Coronary artery (tissue), 2 donors: ENCODE measurements at regions not wholly inside any gene's neighbourhood (a gene's known extent, or its start where the extent isn't known, plus 50 kb on each side); places are given as distances from the start of the nearest gene placed in this dataset.

Experiments
- DNase-seq: peaks from one replicate; pipeline ENCODE4 v3.0.0-alpha.2; 2017; ENCODE audit warnings: low spot score
- H3K27ac ChIP-seq, 2 donors: fragments of 200-600 bp; sonication (generic); one replicate each; pipeline ENCODE4 v1.5.1; 2016 to 2019
- H3K4me3 ChIP-seq: fragments of 200-600 bp; sonication (generic); 2 replicates; pipeline ENCODE4 v1.5.1; 2016; ENCODE audit warnings: mild to moderate bottlenecking, moderate library complexity
- TF ChIP-seq, protein P1 (sequence below): fragments of 200-600 bp; sonication (generic); IDR thresholded peaks from one replicate; pipeline ENCODE4 v1.5.1; 2019; ENCODE audit warnings: antibody characterized with exemption

DNA sequence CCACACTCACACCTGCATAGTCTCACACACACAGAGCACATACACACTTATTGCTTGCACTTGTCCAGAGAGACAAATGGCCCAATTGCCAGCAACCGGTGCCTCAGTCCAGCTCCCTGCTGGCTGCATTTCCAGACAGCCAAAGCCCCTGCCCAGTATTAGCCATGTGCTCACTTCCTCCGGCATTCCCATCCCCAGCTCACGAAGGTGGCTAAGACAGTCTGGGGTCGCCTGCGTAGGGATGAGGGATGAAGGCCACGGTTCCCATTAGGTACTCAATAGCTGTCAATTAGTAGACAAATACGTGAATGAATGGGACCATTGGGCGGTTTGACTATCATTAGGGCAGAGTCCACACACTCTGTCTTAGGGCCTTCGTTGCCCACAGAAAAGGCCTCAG is 146.8 kb upstream of the EGLN3 start:
- TF ChIP-seq, protein P1, sequence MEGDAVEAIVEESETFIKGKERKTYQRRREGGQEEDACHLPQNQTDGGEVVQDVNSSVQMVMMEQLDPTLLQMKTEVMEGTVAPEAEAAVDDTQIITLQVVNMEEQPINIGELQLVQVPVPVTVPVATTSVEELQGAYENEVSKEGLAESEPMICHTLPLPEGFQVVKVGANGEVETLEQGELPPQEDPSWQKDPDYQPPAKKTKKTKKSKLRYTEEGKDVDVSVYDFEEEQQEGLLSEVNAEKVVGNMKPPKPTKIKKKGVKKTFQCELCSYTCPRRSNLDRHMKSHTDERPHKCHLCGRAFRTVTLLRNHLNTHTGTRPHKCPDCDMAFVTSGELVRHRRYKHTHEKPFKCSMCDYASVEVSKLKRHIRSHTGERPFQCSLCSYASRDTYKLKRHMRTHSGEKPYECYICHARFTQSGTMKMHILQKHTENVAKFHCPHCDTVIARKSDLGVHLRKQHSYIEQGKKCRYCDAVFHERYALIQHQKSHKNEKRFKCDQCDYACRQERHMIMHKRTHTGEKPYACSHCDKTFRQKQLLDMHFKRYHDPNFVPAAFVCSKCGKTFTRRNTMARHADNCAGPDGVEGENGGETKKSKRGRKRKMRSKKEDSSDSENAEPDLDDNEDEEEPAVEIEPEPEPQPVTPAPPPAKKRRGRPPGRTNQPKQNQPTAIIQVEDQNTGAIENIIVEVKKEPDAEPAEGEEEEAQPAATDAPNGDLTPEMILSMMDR = no peak
- no peak overlapping the region for H3K4me3 ChIP-seq
- no peak overlapping the region for H3K27ac ChIP-seq
- no peak for DNase-seq

DNA sequence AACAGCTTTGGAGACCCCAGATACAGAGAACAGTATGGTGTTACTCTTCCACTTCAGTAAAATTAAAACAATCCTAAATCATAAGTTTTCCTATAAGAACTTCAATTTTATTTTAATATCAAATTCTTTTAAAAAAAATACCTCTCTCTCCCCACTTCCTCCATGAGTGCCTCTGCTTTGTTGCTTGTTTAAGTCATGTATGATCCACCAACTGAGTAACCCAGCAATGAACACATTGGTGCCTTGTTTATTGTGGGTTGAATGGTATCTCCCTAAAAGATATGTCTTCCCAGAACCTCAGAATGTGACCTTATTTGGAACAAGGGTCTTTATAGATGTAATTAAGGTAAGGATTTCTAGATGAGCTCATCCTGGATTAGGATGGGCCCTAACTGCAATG is 143.5 kb upstream of the EGLN3 start:
- TF ChIP-seq, protein P1 = no peak
- Histone ChIP-seq H3K27ac (no peak overlapping the region), H3K4me3 (no peak overlapping the region)
- no peak for DNase-seq

DNA sequence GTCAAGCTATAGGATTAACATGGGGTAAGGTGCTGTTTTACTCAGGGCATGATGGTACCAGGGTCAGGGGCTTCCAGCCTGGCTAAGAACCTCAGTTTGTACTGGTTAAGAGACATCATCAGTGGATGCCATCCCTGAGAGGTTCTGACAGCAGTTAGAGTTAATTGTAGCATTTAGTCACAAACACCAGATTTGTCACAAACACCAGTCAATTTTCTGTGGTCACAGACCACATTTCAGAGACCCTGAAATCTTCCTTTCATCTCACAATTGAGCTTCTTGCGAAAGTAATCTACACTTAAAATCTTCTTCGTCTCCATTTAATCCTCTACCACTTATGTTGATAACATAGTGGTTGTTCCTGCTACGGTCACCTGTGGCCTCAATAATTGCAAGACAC is 143.0 kb upstream of the EGLN3 start:
- Histone ChIP-seq H3K27ac (no peak overlapping the region), H3K4me3 (no peak overlapping the region)
- TF ChIP-seq, protein P1 = no peak
- DNase-seq = no peak

DNA sequence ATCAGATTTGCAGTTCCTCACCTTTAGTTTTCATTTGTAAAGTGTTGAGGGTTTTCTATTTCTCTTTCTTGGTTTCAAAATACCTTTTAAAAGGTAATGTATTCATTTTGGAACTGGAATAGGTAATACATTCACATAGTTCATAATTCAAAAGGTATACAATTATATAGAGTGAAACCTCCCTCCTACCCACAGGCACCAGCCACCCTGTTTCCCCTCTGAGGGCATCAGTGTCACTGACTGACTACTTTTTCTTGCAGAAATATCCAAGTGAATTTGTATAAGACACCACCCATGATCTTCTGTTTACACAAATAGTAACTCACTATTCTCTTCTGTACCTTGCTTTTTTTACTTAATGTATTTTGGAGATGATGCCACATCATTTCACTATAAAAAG is 139.6 kb upstream of the EGLN3 start:
- no peak for DNase-seq
- Histone ChIP-seq H3K27ac (no peak overlapping the region), H3K4me3 (no peak overlapping the region)
- TF ChIP-seq, protein P1 = no peak

DNA sequence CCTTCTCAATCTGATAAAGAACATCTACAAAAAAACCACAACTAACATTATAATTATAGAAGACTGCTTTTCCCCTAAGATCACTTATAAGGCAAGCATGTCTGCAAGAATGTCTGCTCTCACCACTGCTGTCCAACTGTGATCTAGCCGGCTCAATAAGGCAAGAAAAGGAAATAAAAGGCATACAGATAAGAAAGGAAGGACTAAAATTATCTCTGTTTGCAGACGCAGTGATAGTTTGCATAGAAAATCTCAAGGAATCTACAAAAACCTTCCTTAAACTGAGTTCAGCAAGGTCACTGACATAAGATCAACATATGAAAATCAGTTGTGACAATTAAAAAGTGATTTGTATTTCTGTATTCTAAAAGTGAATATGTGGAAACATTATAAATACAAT is 138.0 kb upstream of the EGLN3 start:
- TF ChIP-seq, protein P1 = no peak
- Histone ChIP-seq H3K4me3 (no peak overlapping the region), H3K27ac (no peak overlapping the region)
- DNase-seq = no peak

DNA sequence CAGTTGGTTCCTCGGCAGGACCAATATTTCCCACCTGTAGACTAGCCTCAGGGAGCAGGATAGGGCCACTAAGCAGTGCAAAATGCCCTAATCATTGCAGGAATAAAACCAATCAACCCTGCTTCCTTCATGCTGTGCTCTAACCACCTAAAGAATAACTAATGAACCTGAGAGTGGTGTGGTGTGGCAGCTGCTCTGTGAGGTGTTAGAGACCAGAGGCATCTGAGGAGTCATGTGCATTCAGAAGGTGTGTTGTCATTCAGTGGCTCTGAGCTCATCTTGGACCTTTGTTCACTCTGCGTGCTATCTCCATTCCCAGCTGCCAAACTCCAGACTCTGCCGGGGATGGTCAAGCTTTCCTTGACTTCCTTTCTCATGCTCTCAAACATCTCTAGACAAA is 136.7 kb upstream of the EGLN3 start:
- H3K4me3 ChIP-seq = no peak overlapping the region
- no peak for DNase-seq
- no peak overlapping the region for H3K27ac ChIP-seq
- TF ChIP-seq, protein P1 = no peak

DNA sequence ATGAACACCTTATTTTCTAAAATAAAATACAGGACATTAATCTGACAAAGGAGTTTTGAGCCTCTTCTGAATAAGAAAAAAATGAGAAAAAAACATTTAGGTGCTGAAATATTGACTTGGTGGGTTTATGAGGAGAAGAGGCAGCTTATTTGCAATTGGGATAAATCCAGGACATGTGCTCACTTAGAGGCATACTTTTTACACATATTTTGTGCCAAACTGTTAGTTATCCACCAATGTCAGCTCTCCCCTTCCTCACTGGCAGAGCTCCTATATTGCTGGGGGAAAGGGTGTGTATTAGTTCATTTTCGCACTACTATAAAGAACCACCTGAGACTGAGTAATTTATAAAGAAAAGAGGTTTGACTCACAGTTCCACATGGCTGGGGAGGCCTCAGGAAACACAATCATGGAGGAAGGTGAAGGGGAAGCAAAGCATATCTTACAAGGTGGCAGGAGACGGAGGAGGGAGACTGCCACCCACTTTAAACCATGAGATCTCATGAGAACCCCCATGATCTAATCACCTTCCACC is 135.4 kb upstream of the EGLN3 start:
- no peak overlapping the region for H3K4me3 ChIP-seq
- H3K27ac ChIP-seq = no peak overlapping the region
- TF ChIP-seq, protein P1 = no peak
- no peak for DNase-seq
